PFSK-1 (cell line): ENCODE measurements at regions not wholly inside any gene's neighbourhood (a gene's known extent, or its start where the extent isn't known, plus 50 kb on each side); places are given as distances from the start of the nearest gene placed in this dataset.

Experiments
- FOXP2 ChIP-seq: optimal IDR thresholded peaks from 2 replicates; pipeline ENCODE3; 2011; ENCODE audit warnings: borderline replicate concordance, control low read depth, inconsistent platforms; ENCODE audit not compliant: insufficient read depth; ENCODE audit errors: extremely low read length, extremely low read depth
- POLR2AphosphoS5 ChIP-seq: IDR thresholded peaks from 2 replicates; pipeline ENCODE4 v1.6.1; 2012; ENCODE audit warnings: low read depth, mild to moderate bottlenecking, control low read depth, low read length, moderate library complexity
- REST ChIP-seq, 2 experiments: IDR thresholded peaks; 2 replicates each; pipeline versions ENCODE4 v1.6.1 to v1.8.0; 2011 to 2012; ENCODE audit warnings: low read depth in 2 of 2, low read length in 2 of 2, control low read depth in 1 of 2, inconsistent platforms in 1 of 2, mild to moderate bottlenecking in 1 of 2, moderate library complexity in 1 of 2; ENCODE audit not compliant: insufficient read depth in 1 of 2
- SIN3A ChIP-seq: IDR thresholded peaks from 2 replicates; pipeline ENCODE4 v1.6.1; 2012; ENCODE audit warnings: mild to moderate bottlenecking, low read length, moderate library complexity, borderline replicate concordance; ENCODE audit not compliant: insufficient read depth
- TAF1 ChIP-seq: IDR thresholded peaks from 2 replicates; pipeline ENCODE4 v1.6.1; 2012; ENCODE audit warnings: low read length, control low read depth, borderline replicate concordance; ENCODE audit not compliant: insufficient read depth

GRCh38 chr21:43315244-43316137, 111.4 kb downstream of the SIK1 start:
- TF ChIP-seq TAF1 (no peak), REST (IDR thresholded peaks at IDR 0.05; ENCODE audit: insufficient read depth in 1 of 2, low read depth in 2 of 2, low read length in 2 of 2) (no peak), POLR2AphosphoS5 (no peak), SIN3A (no peak), FOXP2 (no peak)

GRCh38 chr21:43313939-43314405, 113.0 kb downstream of the SIK1 start:
- TF ChIP-seq POLR2AphosphoS5 = no peak
- TF ChIP-seq REST (IDR thresholded peaks at IDR 0.05; ENCODE audit: insufficient read depth in 1 of 2, low read depth in 2 of 2, low read length in 2 of 2) = no peak
- no peak for TF ChIP-seq SIN3A
- TF ChIP-seq FOXP2 = no peak
- no peak for TF ChIP-seq TAF1

- TF ChIP-seq REST (IDR thresholded peaks at IDR 0.05; ENCODE audit: insufficient read depth in 1 of 2, low read depth in 2 of 2, low read length in 2 of 2) = no peak
- no peak for TF ChIP-seq TAF1
- no peak for TF ChIP-seq SIN3A
- no peak for TF ChIP-seq POLR2AphosphoS5
- no peak for TF ChIP-seq FOXP2
Observed at GRCh38 chr21:43313221-43313938, 113.6 kb downstream of the SIK1 start.

GRCh38 chr21:43312751-43313169, 114.2 kb downstream of the SIK1 start:
- TF ChIP-seq POLR2AphosphoS5 (no peak), SIN3A (no peak), FOXP2 (no peak), TAF1 (no peak), REST (IDR thresholded peaks at IDR 0.05; ENCODE audit: insufficient read depth in 1 of 2, low read depth in 2 of 2, low read length in 2 of 2) (no peak)
